ENCODE measurements at regions not wholly inside any gene's neighbourhood (a gene's known extent, or its start where the extent isn't known, plus 50 kb on each side); places are given as distances from the start of the nearest gene placed in this dataset.

GRCh38 chr18:37948471-37948870 lies 382.9 kb upstream of the CELF4 start:
- no peak for TF ChIP-seq POLR2AphosphoS5 (IDR thresholded peaks at IDR 0.05; ENCODE audit: insufficient read depth, low read depth, low read length)
- TF ChIP-seq CTCF (IDR thresholded peaks at IDR 0.05; ENCODE audit: extremely low read depth in 1 of 2, insufficient read depth in 1 of 2, low read depth in 1 of 2, low read length in 2 of 2), result no peak
- no peak for TF ChIP-seq POLR2A (IDR thresholded peaks at IDR 0.05; ENCODE audit: low read depth, low read length)
- TF ChIP-seq MAX (IDR thresholded peaks at IDR 0.05; ENCODE audit: insufficient read depth, insufficient read length), result no peak
- TF ChIP-seq FOS (IDR thresholded peaks at IDR 0.05; ENCODE audit: borderline replicate concordance, insufficient read depth, low read length), result no peak
- TF ChIP-seq GATA2 (IDR thresholded peaks at IDR 0.05; ENCODE audit: insufficient read depth, insufficient read length, low read depth, low read length), result no peak
- no peak for TF ChIP-seq MYC (IDR thresholded peaks at IDR 0.05; ENCODE audit: low read depth, low read length)
- no peak for TF ChIP-seq EZH2 (IDR thresholded peaks at IDR 0.05; ENCODE audit: borderline replicate concordance, low read depth, low read length, severe bottlenecking)

All from endothelial cell of umbilical vein (primary cell).